Spleen (tissue), 11 donors: ENCODE measurements at regions not wholly inside any gene's neighbourhood (a gene's known extent, or its start where the extent isn't known, plus 50 kb on each side); places are given as distances from the start of the nearest gene placed in this dataset.

Experiments
- DNase-seq: peaks from one replicate; pipeline ENCODE4 v3.0.0-alpha.2; 2020
- H3K27ac ChIP-seq, 8 donors: fragments of 200-600 bp; sonication (generic) in 7 of 8; 1 replicate in 4 of 8; 2 replicates in 4 of 8; pipeline versions ENCODE4 v1.5.0 to v1.8.0; 2016 to 2021; ENCODE audit warnings: inconsistent platforms in 4 of 8, mild to moderate bottlenecking in 4 of 8, moderate library complexity in 1 of 8
- H3K27me3 ChIP-seq, 7 donors: fragments of 200-600 bp; sonication (generic) in 6 of 7; replicated peaks in 1 of 7; 1 replicate in 4 of 7; 2 replicates in 3 of 7; pipeline versions ENCODE4 v1.5.0 to v1.8.0; 2016 to 2021; ENCODE audit warnings: inconsistent platforms in 3 of 7, mild to moderate bottlenecking in 1 of 7
- H3K36me3 ChIP-seq, 6 donors: fragments of 200-600 bp; sonication (generic) in 5 of 6; 1 replicate in 4 of 6; 2 replicates in 2 of 6; pipeline versions ENCODE4 v1.5.0 to v1.8.0; 2016 to 2021; ENCODE audit warnings: inconsistent platforms in 2 of 6
- H3K4me1 ChIP-seq, 6 donors: fragments of 200-600 bp; sonication (generic) in 5 of 6; 1 replicate in 3 of 6; 2 replicates in 3 of 6; pipeline versions ENCODE4 v1.5.0 to v1.8.0; 2016 to 2021; ENCODE audit warnings: inconsistent platforms in 3 of 6
- H3K4me3 ChIP-seq, 8 donors: fragments of 200-600 bp; sonication (generic) in 7 of 8; 1 replicate in 4 of 8; 2 replicates in 4 of 8; pipeline versions ENCODE4 v1.5.0 to v1.8.0; 2016 to 2021; ENCODE audit warnings: inconsistent platforms in 4 of 8, mild to moderate bottlenecking in 4 of 8, moderate library complexity in 2 of 8
- H3K9me3 ChIP-seq, 8 donors: fragments of 200-600 bp; sonication (generic) in 7 of 8; 1 replicate in 4 of 8; 2 replicates in 4 of 8; pipeline versions ENCODE4 v1.5.0 to v1.8.0; 2016 to 2021; ENCODE audit warnings: inconsistent platforms in 4 of 8
- CTCF ChIP-seq, 11 experiments: fragments of 200-600 bp in 7 of 11; fragments of 450-650 bp in 4 of 11; sonication (generic) in 4 of 11; IDR thresholded peaks in 8 of 11; conservative IDR thresholded peaks in 3 of 11; 1 replicate in 7 of 11; 2 replicates in 4 of 11; pipeline versions ENCODE4 v1.4.0 to v1.8.0; 2016 to 2021; ENCODE audit warnings: antibody characterized with exemption in 11 of 11, inconsistent platforms in 4 of 11, mild to moderate bottlenecking in 1 of 11
- POLR2A ChIP-seq, 3 donors: fragments of 450-650 bp; IDR thresholded peaks; one replicate each; pipeline ENCODE4 v1.5.1; 2017; ENCODE audit warnings: antibody characterized with exemption in 3 of 3, mild to moderate bottlenecking in 1 of 3
- POLR2AphosphoS5 ChIP-seq, 3 donors: sonication (generic); formaldehyde crosslinking; IDR thresholded peaks; one replicate each; pipeline ENCODE4 v1.5.1; 2017; ENCODE audit warnings: antibody characterized with exemption in 3 of 3
- WGBS, 5 donors: extraction: QIAGEN DNeasy Blood & Tissue Kit in 3 of 5; methylation state at CpG; one replicate each; pipeline versions ENCODE4 v1.1.5 to v1.1.7; 2013 to 2018; 5-methylcytosine and 5-hydroxymethylcytosine counted together
- intact Hi-C: fragments of 100-400 bp; cut with DNase I; formaldehyde crosslinking; loops from one replicate; pipeline ENCODE4 v1.15.0; 2023; ENCODE audit warnings: low total_unique reads
- donor health status: healthy with polysubstance abuse.
- donor health status: DM: no; HTN: no; CAD: no; lungs with moderate emphysema.
- donor health status: DM: no; HTN: no; CAD: no.
- donor health status: Bipolar disorder and iron deficiency.
- donor health status: healthy.
- donor health status: DM: no; HTN: no; CAD: no.
- donor health status: DM: yes; HTN: yes; CAD: no.

GRCh38 chr3:187522293-187522692 lies 147.9 kb downstream of the SST start:
- TF ChIP-seq POLR2A (IDR thresholded peaks at IDR 0.05) (no peak), POLR2AphosphoS5 (IDR thresholded peaks at IDR 0.05) (no peak), CTCF (IDR thresholded peaks at IDR 0.05 in 8 of 11, conservative IDR thresholded peaks at IDR 0.05 in 3 of 11) (no peak)
- WGBS, 5 donors = 31 to 45% (median 38%) methylated on average over 2 of the region's 2 CpGs
- H3K27ac ChIP-seq = no peak overlapping the region
- no peaks in the 10 kb centered on the region for H3K9me3 ChIP-seq
- peaks cover 0 to 8% (median 0%) of the 10 kb centered on the region in 7 donors for H3K27me3 ChIP-seq
- no peak overlapping the region for H3K4me3 ChIP-seq
- no peak for DNase-seq
- H3K4me1 ChIP-seq = peaks cover 0 to 13% (median 1%) of the 10 kb centered on the region in 6 donors
- intact Hi-C loops = no loop called here
- H3K36me3 ChIP-seq = no peaks in the 10 kb centered on the region

- Histone ChIP-seq H3K27me3 (peaks cover 0 to 5% (median 0%) of the 10 kb centered on the region in 7 donors), H3K36me3 (no peaks in the 10 kb centered on the region), H3K9me3 (no peaks in the 10 kb centered on the region), H3K27ac (no peak overlapping the region), H3K4me3 (no peak overlapping the region), H3K4me1 (peaks cover 0 to 13% (median 1%) of the 10 kb centered on the region in 6 donors)
- 49 to 69% (median 65%) methylated on average over 2 of the region's 2 CpGs for WGBS, 5 donors
- intact Hi-C loops = no loop called here
- TF ChIP-seq POLR2A (IDR thresholded peaks at IDR 0.05) (no peak), CTCF (IDR thresholded peaks at IDR 0.05 in 8 of 11, conservative IDR thresholded peaks at IDR 0.05 in 3 of 11) (no peak), POLR2AphosphoS5 (IDR thresholded peaks at IDR 0.05) (no peak)
- no peak for DNase-seq
Measured at GRCh38 chr3:187521546-187521945, 148.6 kb downstream of the SST start.

GRCh38 chr3:187520027-187520945 lies 149.9 kb downstream of the SST start:
- Histone ChIP-seq H3K9me3 (no peaks in the 10 kb centered on the region), H3K4me1 (peaks cover 0 to 13% (median 1%) of the 10 kb centered on the region in 6 donors), H3K36me3 (no peaks in the 10 kb centered on the region), H3K27me3 (no peaks in the 10 kb centered on the region), H3K27ac (no peak overlapping the region), H3K4me3 (no peak overlapping the region)
- WGBS, 5 donors = 84 to 91% (median 86%) methylated on average over 9 of the region's 9 CpGs
- intact Hi-C loops = no loop called here
- TF ChIP-seq POLR2A (IDR thresholded peaks at IDR 0.05) = no peak
- TF ChIP-seq POLR2AphosphoS5 (IDR thresholded peaks at IDR 0.05) = no peak
- TF ChIP-seq CTCF (IDR thresholded peaks at IDR 0.05 in 8 of 11, conservative IDR thresholded peaks at IDR 0.05 in 3 of 11) = no peak
- DNase-seq = no peak

- Histone ChIP-seq H3K27me3 (no peaks in the 10 kb centered on the region), H3K36me3 (no peaks in the 10 kb centered on the region), H3K27ac (no peak overlapping the region), H3K9me3 (no peaks in the 10 kb centered on the region), H3K4me3 (no peak overlapping the region), H3K4me1 (peaks cover 0 to 13% (median 1%) of the 10 kb centered on the region in 6 donors)
- intact Hi-C loops = no loop called here
- 70 to 79% (median 71%) methylated on average over 9 of the region's 9 CpGs for WGBS, 5 donors
- DNase-seq = no peak
- TF ChIP-seq POLR2AphosphoS5 (IDR thresholded peaks at IDR 0.05) = no peak
- TF ChIP-seq CTCF (IDR thresholded peaks at IDR 0.05 in 8 of 11, conservative IDR thresholded peaks at IDR 0.05 in 3 of 11) = no peak
- no peak for TF ChIP-seq POLR2A (IDR thresholded peaks at IDR 0.05)
Measured at GRCh38 chr3:187519428-187519890, 150.7 kb downstream of the SST start.
